IMR-90 (cell line): ENCODE measurements at regions not wholly inside any gene's neighbourhood (a gene's known extent, or its start where the extent isn't known, plus 50 kb on each side); places are given as distances from the start of the nearest gene placed in this dataset.

Source experiments
- ATAC-seq: fragments of 200-7000 bp; cut with Tn5 transposase; 2 replicates; pipeline ENCODE4 v1.9.1; 2020; ENCODE audit warnings: low read depth, mild to moderate bottlenecking, moderate library complexity
- BruUV-seq: library from RNA; stranded (reverse); fragments of 400-500 nt; replicated peaks from 2 replicates; lab custom pipeline; 2021; lab: Mats Ljungman, UMichigan
- CTCF ChIA-PET: fragments of 300-600 bp; formaldehyde crosslinking; extraction: SDS; loops from one replicate; lab custom pipeline; 2021; ENCODE audit warnings: antibody characterized with exemption; lab: Yijun Ruan, JAX
- POLR2A ChIA-PET: fragments of 300-600 bp; sonication (Branson Sonifier 250); formaldehyde crosslinking; loops from one replicate; lab custom pipeline; 2022; ENCODE audit warnings: antibody characterized with exemption; ENCODE audit not compliant: unreplicated experiment; lab: Charles Lee
- DNase-seq: peaks from one replicate; pipeline ENCODE4 v3.0.0; 2013
- H2AFZ ChIP-seq: replicated peaks from 2 replicates; pipeline ENCODE3; 2013; ENCODE audit warnings: low read length, mild to moderate bottlenecking; ENCODE audit not compliant: poor library complexity
- H2AK5ac ChIP-seq: 2 replicates; pipeline ENCODE4 v1.6.1; 2013; ENCODE audit warnings: low read depth, low read length, inconsistent platforms
- H2AK9ac ChIP-seq: replicated peaks from 2 replicates; pipeline ENCODE3; 2013; ENCODE audit warnings: mild to moderate bottlenecking, low read depth, low read length, moderate library complexity; ENCODE audit not compliant: poor library complexity
- H2BK120ac ChIP-seq: 2 replicates; pipeline ENCODE4 v1.6.1; 2013; ENCODE audit warnings: low read depth, low read length, inconsistent platforms
- H2BK15ac ChIP-seq: 3 replicates; pipeline ENCODE4 v1.6.1; 2013; ENCODE audit warnings: low read depth, low read length, inconsistent platforms
- H2BK20ac ChIP-seq: 2 replicates; pipeline ENCODE4 v1.6.1; 2013; ENCODE audit warnings: low read depth, mild to moderate bottlenecking, inconsistent platforms, low read length, moderate library complexity
- H2BK5ac ChIP-seq: 2 replicates; pipeline ENCODE4 v1.6.1; 2013; ENCODE audit warnings: mild to moderate bottlenecking, low read depth, low read length, inconsistent platforms; ENCODE audit not compliant: poor library complexity, severe bottlenecking
- H3K14ac ChIP-seq: replicated peaks from 2 replicates; pipeline ENCODE4 v1.6.1; 2013; ENCODE audit warnings: low read depth, low read length, inconsistent platforms
- H3K18ac ChIP-seq: 2 replicates; pipeline ENCODE4 v1.6.1; 2013; ENCODE audit warnings: low read depth, low read length, control low read depth
- H3K23ac ChIP-seq: 2 replicates; pipeline ENCODE4 v1.6.1; 2013; ENCODE audit warnings: low read depth, low read length, inconsistent platforms
- H3K27ac ChIP-seq: 2 replicates; pipeline ENCODE4 v1.5.1; 2013; ENCODE audit warnings: mild to moderate bottlenecking, control low read depth, low read length; ENCODE audit not compliant: insufficient read depth
- H3K27me3 ChIP-seq: 2 replicates; pipeline ENCODE4 v1.6.1; 2013; ENCODE audit warnings: low read length; ENCODE audit not compliant: control insufficient read depth, insufficient read depth
- H3K36me3 ChIP-seq: 2 replicates; pipeline ENCODE4 v1.6.1; 2013; ENCODE audit warnings: low read length, mixed read lengths; ENCODE audit not compliant: control insufficient read depth, insufficient read depth
- H3K4ac ChIP-seq: 2 replicates; pipeline ENCODE4 v1.6.1; 2013; ENCODE audit warnings: low read depth, low read length, inconsistent platforms
- H3K4me1 ChIP-seq: 2 replicates; pipeline ENCODE4 v1.6.1; 2013; ENCODE audit warnings: low read length, mixed read lengths; ENCODE audit not compliant: control insufficient read depth, insufficient read depth
- H3K4me2 ChIP-seq: 2 replicates; pipeline ENCODE4 v1.6.1; 2013; ENCODE audit warnings: low read depth, mild to moderate bottlenecking, control low read depth, low read length, moderate library complexity
- H3K4me3 ChIP-seq: 2 replicates; pipeline ENCODE4 v1.5.1; 2013; ENCODE audit warnings: low read depth, mild to moderate bottlenecking, control low read depth, low read length, moderate library complexity; ENCODE audit not compliant: insufficient read depth
- H3K56ac ChIP-seq: 2 replicates; pipeline ENCODE4 v1.6.1; 2013; ENCODE audit warnings: low read length, inconsistent platforms; ENCODE audit not compliant: insufficient read depth; ENCODE audit errors: extremely low read depth
- H3K79me1 ChIP-seq, 2 experiments: 2 replicates each; pipeline ENCODE4 v1.6.1; 2013; ENCODE audit warnings: low read length in 2 of 2, inconsistent platforms in 1 of 2, low read depth in 1 of 2
- H3K9ac ChIP-seq: 2 replicates; pipeline ENCODE4 v1.6.1; 2013; ENCODE audit warnings: low read depth, low read length, control low read depth
- H3K9me1 ChIP-seq: 2 replicates; pipeline ENCODE4 v1.6.1; 2013; ENCODE audit warnings: low read length, inconsistent platforms; ENCODE audit not compliant: insufficient read depth
- H3K9me3 ChIP-seq: 2 replicates; pipeline ENCODE4 v1.6.1; 2013; ENCODE audit warnings: low read length; ENCODE audit not compliant: control insufficient read depth, insufficient read depth
- H4K20me1 ChIP-seq: 2 replicates; pipeline ENCODE4 v1.6.1; 2013; ENCODE audit warnings: low read length, inconsistent platforms; ENCODE audit not compliant: insufficient read depth
- H4K5ac ChIP-seq: 2 replicates; pipeline ENCODE4 v1.6.1; 2013; ENCODE audit warnings: mild to moderate bottlenecking, low read depth, low read length, control low read depth
- H4K8ac ChIP-seq, 2 experiments: 2 replicates each; pipeline ENCODE4 v1.6.1; 2013; ENCODE audit warnings: low read depth in 2 of 2, low read length in 2 of 2, control low read depth in 1 of 2, inconsistent platforms in 1 of 2
- H4K91ac ChIP-seq: 2 replicates; pipeline ENCODE4 v1.6.1; 2013; ENCODE audit warnings: low read depth, low read length, inconsistent platforms; ENCODE audit not compliant: insufficient read depth
- BHLHE40 ChIP-seq: fragments of 150-350 bp; IDR thresholded peaks from 2 replicates; pipeline ENCODE4 v1.6.1; 2016; ENCODE audit warnings: mild to moderate bottlenecking, low read depth, low read length
- CHD1 ChIP-seq: IDR thresholded peaks from 2 replicates; pipeline ENCODE4 v1.6.1; 2012; ENCODE audit warnings: low read depth, low read length, improper control_type of control experiment
- CTCF ChIP-seq: conservative IDR thresholded peaks from 2 replicates; pipeline ENCODE4 v1.5.1; 2012; ENCODE audit warnings: mild to moderate bottlenecking, low read depth, low read length, improper control_type of control experiment
- FOS ChIP-seq: fragments of 150-350 bp; IDR thresholded peaks from 2 replicates; pipeline ENCODE4 v1.6.1; 2016; ENCODE audit warnings: low read depth, low read length
- MAZ ChIP-seq: IDR thresholded peaks from 2 replicates; pipeline ENCODE4 v1.6.1; 2012; ENCODE audit warnings: low read depth, mild to moderate bottlenecking, low read length, improper control_type of control experiment, moderate library complexity, borderline replicate concordance
- MXI1 ChIP-seq: IDR thresholded peaks from 2 replicates; pipeline ENCODE4 v1.6.1; 2012; ENCODE audit warnings: low read depth, mild to moderate bottlenecking, low read length, moderate library complexity, borderline replicate concordance
- NFE2L2 ChIP-seq: fragments of 150-350 bp; IDR thresholded peaks from 2 replicates; pipeline ENCODE4 v1.6.1; 2016; ENCODE audit warnings: low read depth, mild to moderate bottlenecking, low read length
- POLR2A ChIP-seq: IDR thresholded peaks from 2 replicates; pipeline ENCODE4 v1.6.1; 2012; ENCODE audit warnings: mild to moderate bottlenecking, low read depth, low read length
- RAD21 ChIP-seq: IDR thresholded peaks from 2 replicates; pipeline ENCODE4 v1.6.1; 2012; ENCODE audit warnings: low read length, improper control_type of control experiment
- RFX5 ChIP-seq: IDR thresholded peaks from 2 replicates; pipeline ENCODE4 v1.8.0; 2012; ENCODE audit warnings: low read depth, mild to moderate bottlenecking, low read length, moderate library complexity
- SMC3 ChIP-seq: fragments of 150-350 bp; IDR thresholded peaks from 2 replicates; pipeline ENCODE4 v1.6.1; 2016; ENCODE audit warnings: low read depth, mild to moderate bottlenecking, antibody characterized with exemption, low read length, moderate library complexity
- WGBS, 2 experiments: methylation state at CpG; one replicate each; pipeline versions ENCODE4 v1.1.5 to v1.1.7; 2013; ENCODE audit warnings: missing lambda C conversion rate in 2 of 2; ENCODE audit not compliant: insufficient read length in 1 of 2; ENCODE audit errors: extremely low coverage in 2 of 2; 5-methylcytosine and 5-hydroxymethylcytosine counted together
- dilution Hi-C: fragments of 300-500 bp; cut with HindIII; formaldehyde crosslinking; loops from one replicate; pipeline ENCODE4 v1.14.3; 2018; ENCODE audit warnings: low sequenced_read_pairs; ENCODE audit not compliant: unreplicated experiment
- in situ Hi-C: fragments of 300-500 bp; cut with MboI; formaldehyde crosslinking; loops from 3 replicates; pipeline ENCODE4 v1.14.3; 2019; ENCODE audit warnings: low sequenced_read_pairs, inconsistent platforms, mixed read lengths
- intact Hi-C: fragments of 100-400 bp; cut with micrococcal nuclease; formaldehyde crosslinking; loops from 2 replicates; pipeline ENCODE4 v1.10.0; 2022

GRCh38 chr13:69496981-69497380 is 610.6 kb upstream of the ATXN8OS start:
- no peaks in the 10 kb centered on the region for H3K9me1 ChIP-seq
- no peak overlapping the region for H3K4me3 ChIP-seq
- in situ Hi-C loops = no loop called here
- no peak overlapping the region for H2AK5ac ChIP-seq
- no peak overlapping the region for H3K14ac ChIP-seq
- DNase-seq (no peak), ATAC-seq (no peak)
- no peak overlapping the region for H3K27ac ChIP-seq
- H2BK120ac ChIP-seq = no peak overlapping the region
- WGBS, 2 experiments = no CpG with 5 or more reads among the region's 2 CpGs
- no peaks in the 10 kb centered on the region for H3K36me3 ChIP-seq
- no peak overlapping the region for H3K18ac ChIP-seq
- POLR2A ChIA-PET = no interaction called here
- H3K9me3 ChIP-seq = no peaks in the 10 kb centered on the region
- H3K79me1 ChIP-seq = no peaks in the 10 kb centered on the region
- no peak overlapping the region for H2BK20ac ChIP-seq
- H2AFZ ChIP-seq = no peak overlapping the region
- CTCF ChIA-PET = no interaction called here
- H3K23ac ChIP-seq = no peak overlapping the region
- H4K8ac ChIP-seq = no peak overlapping the region
- dilution Hi-C loops = no loop called here
- no peak overlapping the region for H2BK5ac ChIP-seq
- no peak overlapping the region for H3K56ac ChIP-seq
- BruUV-seq = no TSS peak
- no peak overlapping the region for H3K4me2 ChIP-seq
- H3K9ac ChIP-seq = no peak overlapping the region
- no peaks in the 10 kb centered on the region for H3K4me1 ChIP-seq
- no peaks in the 10 kb centered on the region for H3K27me3 ChIP-seq
- no peak overlapping the region for H2AK9ac ChIP-seq
- intact Hi-C loops = no loop called here
- H4K91ac ChIP-seq = no peak overlapping the region
- H2BK15ac ChIP-seq = no peak overlapping the region
- TF ChIP-seq CTCF = no peak
- TF ChIP-seq POLR2A = no peak
- no peak for TF ChIP-seq RAD21
- TF ChIP-seq MXI1 = no peak
- TF ChIP-seq BHLHE40 = no peak
- TF ChIP-seq MAZ = no peak
- TF ChIP-seq CHD1 = no peak
- TF ChIP-seq SMC3 = no peak
- TF ChIP-seq RFX5 = no peak
- TF ChIP-seq FOS = no peak
- TF ChIP-seq NFE2L2 = no peak
- no peak overlapping the region for H4K5ac ChIP-seq
- H4K20me1 ChIP-seq = no peaks in the 10 kb centered on the region
- no peak overlapping the region for H3K4ac ChIP-seq
